Globus pallidus (tissue), 1 donor: ENCODE measurements at regions not wholly inside any gene's neighbourhood (a gene's known extent, or its start where the extent isn't known, plus 50 kb on each side); places are given as distances from the start of the nearest gene placed in this dataset.

Source experiments
- DNase-seq: peaks from one replicate; pipeline ENCODE4 v3.0.0-alpha.2; 2015; ENCODE audit warnings: low spot score

- no peak for DNase-seq
Observed at GRCh38 chr15:61682891-61683735, 377.1 kb downstream of the VPS13C start.

DNA sequence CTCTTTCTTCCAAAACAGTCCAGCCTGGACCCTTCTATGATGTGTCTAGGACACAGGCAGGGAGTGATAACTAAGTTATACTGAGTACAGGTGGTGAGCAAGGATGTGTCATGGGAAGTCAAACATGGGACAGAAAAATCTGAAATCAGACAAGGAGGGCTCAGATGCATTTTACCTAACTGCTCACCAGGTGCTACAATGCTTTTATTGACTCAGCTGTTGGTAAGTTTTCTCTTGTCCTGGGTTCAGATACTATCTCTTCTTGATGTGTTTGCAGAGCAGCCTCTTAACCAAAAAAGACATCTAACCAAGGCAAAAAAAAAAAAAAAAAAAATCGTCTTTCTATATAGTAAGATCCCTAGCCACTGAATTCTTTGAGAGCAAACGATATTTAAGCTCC, 378.6 kb downstream of the VPS13C start:
- DNase-seq, result no peak

- no peak for DNase-seq
Observed at GRCh38 chr15:61681038-61681418, 379.2 kb downstream of the VPS13C start.

- DNase-seq, result no peak
Observed at GRCh38 chr15:61680260-61681037, 379.8 kb downstream of the VPS13C start.

DNA sequence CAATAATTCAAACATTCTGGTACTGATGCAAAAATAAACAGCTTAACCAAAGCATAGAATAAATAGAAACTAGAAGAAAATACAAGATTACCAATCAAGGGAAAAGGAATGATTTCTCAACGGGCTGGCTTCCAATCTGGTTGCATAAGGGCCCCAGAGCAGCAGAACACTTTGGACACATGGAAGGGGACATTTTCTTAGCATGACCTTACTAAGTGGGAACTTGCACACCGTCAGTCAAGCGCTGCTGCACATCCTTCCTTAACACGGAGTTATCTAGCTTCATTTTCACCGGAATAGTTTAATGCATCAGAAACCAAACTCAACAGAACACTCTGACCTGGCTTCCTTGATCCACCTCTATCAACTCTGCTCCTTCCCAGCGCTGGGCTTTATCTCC, 388.5 kb downstream of the VPS13C start:
- no peak for DNase-seq

DNA sequence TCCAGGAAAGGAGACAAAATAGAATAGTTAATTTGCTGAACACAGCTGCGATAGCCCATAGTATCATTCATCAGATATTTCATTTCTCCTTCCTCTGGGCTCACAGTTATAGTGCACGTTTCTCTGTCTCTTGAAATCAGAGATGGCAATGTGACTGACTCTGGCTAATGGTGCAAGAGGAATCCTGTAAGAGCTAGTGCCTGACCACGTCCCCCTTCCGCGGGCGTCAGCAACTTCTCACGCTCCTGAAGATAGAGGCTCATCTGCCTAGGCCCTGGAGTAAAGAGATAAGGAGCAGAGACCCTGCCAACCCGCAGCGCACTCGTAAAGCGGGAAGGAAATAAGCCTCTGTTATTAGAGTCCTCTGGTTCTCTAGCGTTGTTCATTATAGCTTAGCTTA, 391.8 kb downstream of the VPS13C start:
- DNase-seq, result no peak

GRCh38 chr15:61661791-61662190, 398.5 kb downstream of the VPS13C start:
- DNase-seq, result no peak

DNA sequence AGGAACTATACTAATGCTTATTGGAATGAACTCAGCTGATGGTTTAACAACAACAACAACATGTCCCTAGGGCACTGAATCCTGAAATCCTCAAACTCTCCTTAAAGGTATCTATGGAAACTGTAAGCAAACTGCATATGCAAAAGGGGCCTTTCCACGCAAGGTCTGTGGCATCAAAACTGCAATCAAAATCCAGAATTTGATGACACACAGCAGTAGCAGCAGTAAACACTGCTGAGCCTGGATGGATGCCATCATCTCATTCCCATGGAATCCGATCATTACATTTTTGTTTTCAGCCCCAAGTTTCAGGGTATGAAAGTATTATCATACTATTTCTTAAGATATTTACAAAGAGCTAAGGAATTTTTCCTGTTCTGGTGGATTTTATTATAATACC, 399.7 kb downstream of the VPS13C start:
- no peak for DNase-seq

GRCh38 chr15:61659566-61660190, 400.6 kb downstream of the VPS13C start:
- DNase-seq, result no peak

GRCh38 chr15:61657461-61657860, 402.8 kb downstream of the VPS13C start:
- DNase-seq, result no peak

DNA sequence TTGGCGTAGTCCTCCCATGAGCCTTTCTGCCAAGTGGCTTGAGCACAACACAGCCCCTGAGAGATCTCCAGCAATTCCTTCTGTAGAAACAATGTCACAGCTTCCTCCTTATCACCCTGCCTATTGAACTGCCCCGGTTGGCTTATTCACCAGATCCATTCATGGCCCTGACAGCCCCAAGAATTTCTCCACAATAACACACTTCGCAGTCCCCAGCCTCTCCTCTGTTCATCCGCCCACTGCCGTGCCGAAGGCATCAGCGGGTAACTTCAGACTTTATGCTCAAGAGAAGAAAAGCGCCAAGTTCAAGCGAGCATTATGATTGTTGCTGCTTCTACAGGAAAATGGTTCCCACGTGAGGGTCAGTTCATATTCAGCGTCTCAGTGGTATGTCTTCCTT, 403.9 kb downstream of the VPS13C start:
- DNase-seq, result no peak

GRCh38 chr15:61655881-61656280, 404.4 kb downstream of the VPS13C start:
- no peak for DNase-seq

GRCh38 chr15:61654918-61655317, 405.3 kb downstream of the VPS13C start:
- no peak for DNase-seq

GRCh38 chr15:61654002-61654740, 406.1 kb downstream of the VPS13C start:
- no peak for DNase-seq

DNA sequence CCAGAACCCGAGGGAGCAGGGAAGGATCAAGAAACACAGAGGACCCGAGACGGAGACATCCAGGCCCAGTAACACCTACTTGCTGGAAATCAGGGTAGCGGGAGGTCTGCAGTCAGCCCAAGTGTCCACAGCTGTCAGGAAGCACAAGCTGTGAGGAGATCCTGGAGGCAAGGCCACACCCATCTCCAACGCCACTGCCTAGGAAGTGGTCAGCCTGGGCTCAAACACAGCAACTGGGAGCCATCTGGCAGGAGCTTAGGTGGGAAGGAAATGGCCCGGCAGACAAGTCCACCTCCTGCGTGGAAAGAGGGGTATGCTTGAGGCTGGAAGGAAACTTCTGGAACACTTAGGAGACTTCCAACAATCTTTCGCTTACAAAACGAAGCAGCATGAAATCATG, 407.1 kb downstream of the VPS13C start:
- DNase-seq, result no peak

DNA sequence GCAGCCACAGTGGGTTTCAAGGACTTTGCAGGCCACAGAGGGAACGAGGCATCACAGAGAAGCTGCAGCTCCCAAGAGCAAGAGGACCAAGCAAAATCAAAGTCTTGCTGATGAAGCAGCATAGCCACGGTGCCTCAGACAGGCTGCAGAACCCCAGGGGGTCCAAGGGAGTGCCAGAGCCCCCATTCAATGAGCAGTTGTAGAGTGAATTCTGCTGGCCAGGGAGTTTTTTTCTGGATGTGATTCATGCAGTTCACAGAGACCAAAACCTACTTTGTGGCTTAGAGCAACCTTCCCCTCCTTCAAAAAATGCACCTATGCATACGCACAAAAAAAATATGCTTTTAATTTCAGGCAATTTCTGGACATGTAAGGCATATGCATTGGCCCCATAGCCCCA, 409.0 kb downstream of the VPS13C start:
- no peak for DNase-seq

DNA sequence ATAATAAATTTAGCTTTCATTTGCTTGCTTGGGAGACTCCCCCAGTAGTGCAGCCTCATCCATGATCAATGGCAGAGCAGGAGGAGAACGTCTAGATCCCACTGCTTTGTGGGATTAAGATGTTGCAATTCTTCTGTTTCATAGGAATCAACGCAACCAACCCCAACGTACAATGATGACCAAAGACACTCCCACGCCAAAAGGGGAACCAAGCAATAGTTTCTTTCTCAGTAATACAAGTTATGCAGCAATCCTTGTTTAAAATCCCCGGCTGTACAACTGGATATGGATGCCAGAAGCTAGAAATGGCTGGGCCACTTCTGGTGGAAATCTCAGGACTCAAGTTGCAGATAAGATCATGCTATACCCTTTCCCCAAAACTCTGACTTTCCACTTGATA, 411.2 kb downstream of the VPS13C start:
- no peak for DNase-seq

DNA sequence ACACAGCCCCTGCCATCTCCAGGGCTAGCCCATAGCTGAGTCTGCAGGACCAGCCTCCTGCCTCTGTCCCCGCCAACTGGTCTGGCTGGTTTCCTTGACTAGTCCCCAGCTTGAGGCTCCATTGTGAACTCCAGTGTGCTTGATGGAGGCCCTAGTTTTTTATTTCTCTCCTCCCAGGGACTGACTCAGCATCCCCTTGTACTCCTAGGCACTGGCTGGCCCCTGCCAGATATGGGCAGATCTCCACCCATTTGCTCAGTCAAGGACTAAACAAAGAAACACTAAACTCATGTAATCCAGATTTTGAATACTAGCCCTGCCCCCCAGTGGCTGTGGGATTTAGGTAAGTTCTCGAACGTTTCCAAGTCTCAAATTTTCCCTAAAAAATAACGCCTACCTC, 415.4 kb upstream of the RORA start:
- DNase-seq, result no peak

GRCh38 chr15:61641645-61642044, 412.5 kb upstream of the RORA start:
- DNase-seq, result no peak

DNA sequence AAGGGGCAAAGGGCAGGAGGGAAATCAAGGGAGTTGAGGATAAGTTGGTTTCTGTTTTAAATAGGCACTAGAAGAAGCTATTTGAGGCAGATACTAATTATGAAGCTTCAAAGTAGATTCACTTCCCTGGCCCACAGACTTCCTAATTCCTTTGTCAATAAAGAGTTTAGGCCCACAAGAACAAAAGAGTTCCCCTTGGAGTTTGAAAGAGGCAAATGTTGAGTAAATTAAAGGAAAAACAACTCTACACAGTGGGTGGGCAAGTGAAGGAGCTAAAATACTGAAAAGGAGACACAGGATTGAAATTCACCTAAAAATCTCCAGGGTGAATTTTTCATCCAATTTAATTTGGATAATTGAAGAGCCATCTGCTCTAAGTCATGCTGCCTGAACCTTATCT, 411.7 kb upstream of the RORA start:
- DNase-seq, result no peak

DNA sequence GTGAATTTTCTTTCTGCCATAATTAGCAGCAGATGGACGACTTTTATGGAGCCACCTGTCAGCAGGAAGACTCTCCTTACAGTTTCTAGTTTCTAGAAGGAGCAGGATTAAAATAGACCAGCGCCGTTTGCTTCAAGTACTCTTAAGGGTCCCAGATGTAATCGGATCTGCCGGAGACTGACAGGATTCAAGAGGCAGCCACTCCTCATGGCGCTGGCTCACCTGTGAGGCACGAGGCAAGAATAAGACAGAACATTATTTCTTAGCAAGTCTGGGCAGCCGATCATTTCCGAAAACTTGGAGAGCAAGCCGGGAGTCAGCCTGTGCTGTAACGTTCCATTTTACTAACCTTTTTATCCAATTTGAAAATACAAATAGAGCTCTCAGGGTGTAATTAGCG, 410.4 kb upstream of the RORA start:
- no peak for DNase-seq

DNA sequence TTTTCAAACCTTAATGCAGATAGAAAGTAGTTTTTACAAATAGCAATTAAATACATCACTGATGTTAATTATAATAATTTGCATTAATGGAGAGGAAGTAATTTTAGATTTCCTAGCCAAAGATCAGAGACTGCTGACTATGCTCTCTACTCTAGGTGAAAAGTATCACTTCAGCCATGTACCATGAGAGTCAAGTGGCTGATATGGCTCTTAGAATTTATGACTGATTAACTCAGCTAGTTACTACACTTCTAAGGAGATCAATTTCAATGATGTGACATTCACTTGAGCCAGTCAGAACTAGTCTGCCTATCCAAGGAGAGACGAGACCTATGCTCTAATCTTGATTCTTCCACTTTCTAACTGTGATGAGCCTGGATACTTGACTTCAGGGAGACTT, 405.7 kb upstream of the RORA start:
- no peak for DNase-seq
